NCI-H1048 (cell line): ENCODE measurements at regions not wholly inside any gene's neighbourhood (a gene's known extent, or its start where the extent isn't known, plus 50 kb on each side); places are given as distances from the start of the nearest gene placed in this dataset.
"Not testable (repeated sequence)": the region's sequence is repeated elsewhere in the genome, so short reads cannot be mapped to it uniquely, and the experiment has no call there.

ENCODE experiments used
- DNase-seq: peaks from one replicate; lab custom pipeline; 2025; lab: John Stamatoyannopoulos, UW

DNA sequence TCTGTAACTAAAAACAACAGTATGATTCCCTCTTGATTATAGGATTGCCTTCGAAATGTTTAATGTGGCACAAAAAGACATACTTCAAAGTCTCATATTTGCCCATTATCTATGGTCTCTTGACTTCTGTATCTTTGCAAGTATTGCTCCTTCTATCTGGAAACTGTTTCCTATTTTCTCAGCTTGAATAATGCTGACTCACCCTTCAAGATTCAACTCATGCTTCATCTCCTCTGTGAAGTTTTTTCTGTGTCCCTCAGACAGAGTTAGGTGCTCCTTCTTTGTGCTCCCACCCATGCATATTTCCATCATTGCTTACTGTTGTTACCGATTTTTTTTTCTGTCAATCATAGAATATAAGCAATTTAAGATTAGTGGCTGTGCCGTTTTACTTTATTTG lies 192.8 kb upstream of the ROBO1 start:
- DNase-seq: no peak

DNA sequence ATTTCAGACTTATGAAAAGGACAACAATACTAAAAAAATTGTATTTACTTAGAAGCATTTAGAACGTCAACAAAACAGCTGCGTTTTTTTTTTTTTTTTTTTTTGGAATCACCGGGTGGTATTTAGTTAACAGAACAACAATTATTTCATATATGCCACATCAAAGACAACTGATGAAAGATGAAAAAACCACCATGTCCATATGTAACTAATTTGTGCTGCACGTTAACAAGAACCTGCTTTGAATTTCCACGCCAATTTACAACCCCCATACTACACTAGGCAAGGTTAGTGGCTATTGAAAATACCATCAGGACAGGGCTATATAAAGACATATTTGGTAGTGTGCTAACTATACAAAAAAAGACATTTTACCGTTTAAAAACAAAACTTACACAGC lies 189.3 kb upstream of the ROBO1 start:
- no peak for DNase-seq

DNA sequence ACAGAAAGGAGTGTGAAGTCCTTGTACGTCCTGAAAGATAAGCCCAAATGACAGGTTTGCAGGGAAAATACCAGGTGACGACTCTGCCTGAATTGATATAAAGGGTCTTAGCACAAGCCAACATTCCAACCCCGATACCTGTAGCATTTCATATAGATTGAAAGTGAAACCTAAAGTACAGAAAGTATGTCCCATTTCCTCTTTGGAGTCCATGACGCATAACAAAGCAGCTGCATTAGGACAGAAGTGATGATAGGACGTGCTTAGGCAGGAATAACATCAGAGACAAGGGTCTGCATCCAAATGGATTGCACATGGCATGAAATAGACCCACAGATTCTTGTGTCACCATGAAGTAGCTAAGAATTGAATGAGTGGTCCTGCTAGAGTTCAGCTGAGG lies 187.0 kb upstream of the ROBO1 start:
- DNase-seq: no peak

DNA sequence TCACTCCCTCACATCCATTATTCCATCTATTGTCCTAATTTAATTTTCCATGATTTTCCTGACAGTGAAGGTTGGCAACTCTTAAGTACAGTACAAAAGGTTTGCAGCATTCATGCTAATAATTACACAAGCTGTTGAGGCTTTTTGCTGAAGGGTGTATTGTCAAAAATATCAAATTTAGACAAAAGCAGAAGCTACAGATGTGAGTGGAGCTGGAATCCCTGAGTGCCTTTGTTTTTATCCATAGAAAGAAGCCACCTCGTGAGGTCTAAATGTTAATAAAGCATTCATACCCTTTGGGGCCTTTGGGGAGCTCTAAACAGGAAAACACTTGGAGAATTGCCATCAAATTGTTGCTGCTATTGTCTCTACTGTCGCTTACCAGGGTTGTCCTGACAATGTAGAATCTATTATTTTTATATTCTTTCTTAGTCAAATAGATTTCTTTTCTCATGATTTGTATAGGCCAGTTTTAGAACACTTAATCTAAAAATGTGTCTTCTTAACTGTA lies 185.8 kb upstream of the ROBO1 start:
- no peak for DNase-seq

DNA sequence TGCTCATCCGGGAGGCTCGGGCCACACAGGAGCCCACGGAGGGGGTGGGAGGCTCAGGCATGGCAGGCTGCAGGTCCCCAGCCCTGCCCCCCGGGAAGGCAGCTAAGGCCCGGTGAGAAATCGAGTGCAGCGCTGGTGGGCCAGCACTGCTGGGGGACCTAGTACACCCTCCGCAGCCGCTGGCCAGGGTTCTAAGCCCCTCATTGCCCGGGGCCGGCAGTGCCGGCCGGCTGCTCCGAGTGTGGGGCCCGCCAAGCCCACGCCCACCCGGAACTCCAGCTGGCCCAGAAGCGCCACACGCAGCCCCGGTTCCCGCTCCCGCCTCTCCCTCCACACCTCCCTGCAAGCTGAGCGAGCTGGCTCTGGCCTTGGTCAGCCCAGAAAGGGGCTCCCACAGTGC lies 183.6 kb upstream of the ROBO1 start:
- DNase-seq: not testable (repeated sequence)

DNA sequence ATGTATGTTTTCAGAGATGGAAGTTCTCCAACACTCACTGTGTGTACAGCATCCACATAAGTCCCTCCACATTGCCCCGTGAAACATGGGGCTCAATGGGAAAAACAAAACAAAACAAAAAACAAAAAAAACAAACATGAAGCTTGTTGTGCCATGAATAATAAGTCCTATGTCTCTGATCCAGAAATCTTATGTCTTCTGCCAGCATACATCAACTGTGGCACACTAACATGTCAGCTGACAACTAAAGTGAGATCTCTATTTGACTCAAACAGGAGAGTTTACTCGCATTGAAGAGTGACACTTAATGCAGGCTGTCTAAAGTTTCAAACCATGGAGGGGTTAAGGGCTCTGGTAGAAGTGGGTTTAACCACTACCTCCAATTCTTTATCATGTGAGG lies 180.2 kb upstream of the ROBO1 start:
- no peak for DNase-seq

DNA sequence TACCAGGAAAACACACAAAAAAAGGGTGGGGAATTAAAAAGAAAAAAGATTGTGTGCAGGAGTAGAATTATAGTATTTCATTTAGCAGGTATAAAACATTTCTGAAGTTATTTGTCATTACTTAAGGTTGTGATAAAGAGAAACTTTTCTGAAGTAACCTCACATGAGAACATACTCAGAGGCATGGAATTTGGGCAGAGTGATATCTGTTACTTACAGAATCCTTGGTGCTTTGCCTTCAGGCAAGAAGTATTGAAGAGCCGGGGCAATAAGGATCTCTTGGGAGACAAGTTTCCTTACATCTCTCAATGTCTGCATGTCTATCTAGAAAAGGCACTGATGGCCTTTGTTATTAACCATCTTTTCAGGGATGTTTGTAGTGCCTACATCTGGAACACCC lies 179.7 kb upstream of the ROBO1 start:
- DNase-seq: no peak

DNA sequence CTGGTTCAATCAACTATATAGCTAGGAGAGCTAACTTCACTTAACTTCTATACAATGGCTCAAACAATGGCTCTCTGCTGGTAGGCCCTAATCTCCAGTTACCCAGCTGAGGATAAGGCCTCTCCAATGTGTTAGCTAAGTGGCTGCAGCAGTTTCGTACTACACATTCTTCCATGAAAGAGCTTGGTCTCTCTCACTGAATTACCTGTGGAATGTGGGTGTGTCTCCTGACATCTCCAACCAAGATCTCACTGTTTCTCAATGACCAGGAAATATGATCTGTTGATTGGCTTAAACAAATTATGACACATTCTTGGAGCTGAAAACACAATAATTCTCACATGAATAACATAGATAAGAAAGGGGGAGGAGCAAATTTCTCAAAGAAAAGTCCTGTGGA lies 169.8 kb upstream of the ROBO1 start:
- DNase-seq: no peak

DNA sequence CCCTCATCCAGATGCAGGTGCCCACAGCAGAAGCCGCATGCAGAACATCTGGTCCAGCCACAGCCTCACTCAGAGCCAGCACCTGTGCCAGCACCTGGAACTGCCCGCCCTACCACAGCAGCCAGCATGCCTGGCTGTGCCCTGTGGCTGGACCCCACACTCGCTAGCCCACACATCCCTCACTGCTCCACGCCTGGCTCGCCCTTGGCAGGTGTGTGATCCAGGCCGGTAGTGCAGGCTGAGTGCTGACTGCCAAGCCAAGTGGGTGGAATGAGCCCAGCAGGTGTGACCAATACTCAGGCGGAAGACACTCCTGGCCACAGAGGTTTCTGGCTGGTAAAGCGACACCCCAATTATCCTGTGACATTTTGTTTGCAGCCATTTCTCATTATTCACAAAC lies 162.4 kb upstream of the ROBO1 start:
- DNase-seq: no peak

DNA sequence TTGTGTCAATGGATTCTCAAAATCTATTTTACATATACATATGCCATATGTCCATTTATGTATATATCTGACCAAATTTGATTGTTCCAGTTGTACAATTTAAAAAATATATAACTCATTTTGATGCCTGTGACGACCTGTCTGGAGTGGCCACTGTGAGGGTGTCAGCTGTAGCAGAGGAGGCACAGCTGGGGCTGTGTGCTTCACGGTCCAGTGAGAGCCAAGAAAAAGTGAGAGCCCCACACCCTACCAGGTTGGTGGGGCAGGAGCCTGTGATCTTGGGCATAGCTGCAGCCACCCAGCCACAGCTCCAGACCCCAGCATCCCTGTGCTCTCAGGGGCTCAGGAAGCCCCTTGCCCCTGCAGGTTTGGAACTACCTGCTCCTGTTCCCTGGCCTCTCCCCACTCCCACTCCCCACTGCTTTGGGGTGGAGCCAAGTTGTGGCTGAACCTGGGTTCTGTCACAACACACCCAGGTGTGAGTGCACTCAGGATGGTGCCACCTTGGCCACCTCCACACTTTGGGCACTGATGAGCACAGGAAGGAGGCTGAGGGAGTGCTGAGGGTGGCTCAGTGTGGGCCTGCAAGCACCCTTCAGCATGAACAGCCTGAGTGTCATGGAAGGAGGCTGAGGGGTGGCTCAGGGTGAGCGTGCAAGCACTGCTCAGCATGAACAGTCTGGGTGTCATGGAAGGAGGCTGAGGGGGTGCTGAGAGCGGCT lies 161.1 kb upstream of the ROBO1 start:
- no peak for DNase-seq

DNA sequence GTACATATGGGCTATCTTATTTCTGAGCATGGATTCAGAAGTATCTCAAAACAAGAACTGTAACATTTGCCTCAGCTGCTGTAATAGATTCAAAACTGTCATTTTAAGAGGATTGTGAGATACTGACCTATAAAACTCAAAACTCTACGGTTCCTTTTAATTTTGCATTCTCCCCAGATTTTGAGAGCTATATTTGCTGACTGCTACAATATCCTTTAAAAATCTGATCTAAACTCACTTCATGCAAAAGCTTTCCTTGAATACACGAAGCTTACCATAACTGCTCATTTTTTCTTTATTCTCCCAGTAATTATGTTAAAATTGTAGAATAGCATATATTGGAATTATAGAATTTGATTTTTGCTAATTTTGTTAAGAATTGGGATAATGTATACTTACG lies 158.7 kb upstream of the ROBO1 start:
- no peak for DNase-seq

DNA sequence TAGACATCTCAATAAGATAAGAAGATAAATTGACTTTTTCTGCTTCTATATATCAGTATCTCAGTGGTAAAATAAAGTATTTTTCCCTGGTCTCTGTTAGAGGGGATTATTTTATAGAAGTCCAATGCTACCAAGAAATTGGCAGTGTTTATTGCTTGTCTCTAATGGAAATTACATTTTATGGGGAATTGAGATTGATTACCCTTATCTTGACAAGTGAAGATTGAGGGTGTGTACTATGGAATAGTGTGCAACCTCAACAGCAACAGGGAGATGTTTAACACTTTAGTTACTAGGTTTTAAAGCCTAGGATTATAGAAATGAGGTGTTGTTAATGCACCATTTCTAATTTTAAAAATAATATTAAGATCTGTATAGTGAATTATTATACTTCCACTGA lies 154.8 kb upstream of the ROBO1 start:
- DNase-seq: no peak

DNA sequence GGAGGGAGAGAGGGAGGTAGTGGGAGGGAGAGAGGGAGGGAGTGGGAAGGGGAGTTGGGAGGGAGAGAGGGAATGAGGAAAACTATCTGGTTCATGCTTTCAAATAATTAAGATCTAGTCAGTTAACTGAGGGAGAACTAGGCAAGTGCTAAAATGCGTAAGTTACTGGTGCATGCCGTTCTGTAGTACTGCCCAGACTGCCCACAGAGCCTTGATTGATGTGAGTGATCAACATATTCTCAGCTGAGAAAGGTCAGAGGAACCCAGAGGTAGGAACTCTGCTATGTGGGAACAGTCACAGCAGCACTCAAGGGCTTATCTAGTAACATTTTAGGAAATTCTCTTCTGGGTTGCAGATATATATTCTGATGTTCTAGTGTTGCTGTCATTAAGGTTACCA lies 149.8 kb upstream of the ROBO1 start:
- DNase-seq: no peak

DNA sequence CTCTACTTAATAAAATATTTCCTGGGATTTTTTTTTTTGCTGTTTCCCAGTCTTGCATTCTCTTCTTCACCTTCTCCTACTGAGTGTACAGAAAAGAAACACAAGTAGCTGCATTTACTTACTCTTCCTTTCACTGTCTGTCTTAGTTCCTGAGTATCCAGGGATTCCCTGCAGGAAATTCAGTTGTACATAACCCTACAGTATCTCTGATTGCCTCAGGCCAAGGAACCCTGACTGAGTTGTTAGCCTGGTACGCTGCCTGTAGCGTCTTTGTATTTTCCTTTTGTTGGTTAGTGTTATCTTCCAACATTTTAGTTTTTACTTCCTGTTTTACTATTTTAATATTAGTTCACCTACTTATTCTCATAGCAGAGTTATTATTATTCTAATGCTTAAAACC lies 142.5 kb upstream of the ROBO1 start:
- no peak for DNase-seq

DNA sequence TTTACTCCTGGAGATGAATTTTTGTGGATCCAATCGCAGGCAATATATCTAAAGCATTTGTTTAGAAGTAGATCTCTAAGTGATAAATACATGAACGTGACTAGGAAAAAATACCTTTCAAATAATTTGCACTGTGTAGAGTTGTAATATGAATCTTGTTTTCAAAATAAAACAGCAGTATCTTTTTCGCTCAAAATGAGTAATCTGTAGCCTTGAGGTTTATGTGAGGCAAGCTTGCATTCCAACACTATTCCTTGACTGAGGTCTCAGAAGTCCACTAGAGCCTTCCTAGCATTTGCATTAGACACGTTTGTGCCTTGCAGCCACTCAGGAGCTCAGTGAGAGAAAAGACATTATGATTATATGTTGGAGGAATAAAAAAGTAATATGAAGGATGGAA lies 138.3 kb upstream of the ROBO1 start:
- no peak for DNase-seq

DNA sequence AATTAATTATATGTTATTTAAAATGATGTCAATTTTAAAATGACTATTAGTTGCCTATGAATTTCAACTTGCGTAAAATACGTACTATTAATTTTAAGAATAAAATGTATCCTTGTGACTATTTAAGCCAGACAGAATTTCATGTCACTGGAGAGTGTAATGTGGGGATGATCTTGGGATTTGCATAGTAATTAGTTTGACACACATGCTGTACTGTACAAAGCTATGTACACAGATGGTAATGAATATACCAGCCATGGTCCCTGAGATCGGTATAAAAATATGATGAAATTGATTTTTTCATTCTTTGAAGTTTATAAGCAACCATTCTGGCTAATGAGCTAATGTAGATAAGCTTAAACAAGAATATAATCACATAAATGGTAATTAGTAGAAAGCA lies 134.4 kb upstream of the ROBO1 start:
- DNase-seq: no peak

DNA sequence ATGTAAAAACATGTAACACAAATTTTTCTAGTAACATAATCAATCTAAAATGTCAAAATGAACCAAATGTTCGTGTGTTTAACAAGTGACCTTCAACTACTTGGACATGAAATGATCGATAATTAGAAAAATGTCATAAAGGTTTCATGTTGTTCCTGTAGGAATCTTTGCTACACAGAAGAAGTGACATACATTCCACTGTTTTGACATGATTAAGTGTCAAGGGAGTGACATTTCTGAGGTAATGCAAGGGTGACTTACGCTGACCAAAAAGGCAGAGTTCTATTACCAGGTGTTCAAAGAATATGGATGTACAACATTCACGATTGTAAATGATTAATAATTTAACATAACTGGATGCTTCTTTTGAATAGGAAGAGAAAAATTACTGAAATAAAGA lies 131.1 kb upstream of the ROBO1 start:
- DNase-seq: no peak

DNA sequence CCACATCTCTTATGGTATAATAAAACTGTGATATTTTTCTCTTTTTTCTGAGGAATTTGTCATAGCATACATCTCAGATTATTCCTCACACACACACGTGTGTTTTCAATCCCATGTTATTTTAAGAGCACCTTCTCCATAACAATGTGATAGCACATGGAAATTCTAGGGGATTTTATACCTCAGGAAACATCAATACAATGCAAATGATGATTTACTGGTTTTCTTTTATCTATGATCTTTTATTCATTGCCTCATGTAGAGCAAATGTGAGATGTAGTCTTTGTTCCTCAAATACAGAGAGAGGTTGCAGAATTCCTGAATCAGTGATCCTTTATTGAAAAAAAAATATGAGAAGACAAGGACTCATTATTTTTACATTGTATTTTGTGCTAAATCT lies 128.3 kb upstream of the ROBO1 start:
- DNase-seq: no peak

DNA sequence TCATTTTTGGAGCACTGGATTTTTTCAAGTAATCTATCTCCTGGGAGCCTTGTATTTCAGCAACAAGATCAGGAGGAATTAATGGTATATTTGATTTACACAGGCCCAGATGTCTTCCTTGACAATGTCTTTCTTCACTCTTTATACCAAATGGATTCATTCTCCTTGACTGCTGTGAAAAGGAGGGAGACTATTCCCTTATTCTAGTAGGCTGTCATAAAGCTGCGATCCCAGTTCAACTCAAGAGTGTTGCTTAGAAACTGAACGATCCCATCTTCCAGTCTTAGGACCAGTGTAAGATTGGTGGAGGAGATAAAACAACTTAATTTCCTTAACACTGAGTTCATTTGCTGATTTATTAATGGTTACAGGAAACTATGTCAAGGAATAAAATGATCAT lies 119.4 kb upstream of the ROBO1 start:
- no peak for DNase-seq

DNA sequence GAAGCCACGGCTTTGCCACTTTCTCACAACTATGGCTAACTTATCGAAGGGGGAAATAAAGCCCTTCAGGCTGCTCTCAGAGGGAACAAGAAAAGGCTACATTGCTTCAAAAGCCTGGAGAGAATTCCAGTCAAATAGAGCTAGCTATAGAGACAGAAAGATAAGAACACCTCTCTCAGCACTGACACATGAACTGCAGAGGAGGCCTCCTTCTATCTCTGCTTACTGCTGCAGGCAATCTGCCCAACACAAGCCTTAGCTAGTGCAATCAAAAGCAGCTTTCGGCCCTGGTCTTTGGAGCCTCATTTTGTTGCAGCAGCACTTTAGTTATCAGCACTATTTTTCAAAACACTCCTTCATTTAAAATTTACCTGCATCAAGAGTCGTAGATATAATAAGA lies 118.4 kb upstream of the ROBO1 start:
- no peak for DNase-seq

DNA sequence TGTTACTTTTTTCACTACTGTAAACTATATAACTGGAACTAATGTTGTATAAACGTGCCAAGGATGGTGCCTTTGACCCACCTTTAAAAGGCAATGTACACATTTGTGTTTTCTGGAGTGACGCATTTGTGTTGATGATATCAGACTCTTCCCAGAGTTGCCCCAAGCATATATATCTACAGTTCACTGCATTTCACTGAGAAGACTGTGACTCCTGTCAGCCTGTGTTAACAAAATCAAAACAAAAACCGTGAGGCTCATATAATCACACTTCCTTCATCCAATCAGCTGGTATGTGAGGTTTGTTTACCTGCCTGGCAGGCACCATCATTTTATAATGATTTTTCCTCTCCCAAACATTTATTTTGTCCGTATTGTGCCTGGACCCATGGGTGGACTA lies 117.6 kb upstream of the ROBO1 start:
- no peak for DNase-seq

DNA sequence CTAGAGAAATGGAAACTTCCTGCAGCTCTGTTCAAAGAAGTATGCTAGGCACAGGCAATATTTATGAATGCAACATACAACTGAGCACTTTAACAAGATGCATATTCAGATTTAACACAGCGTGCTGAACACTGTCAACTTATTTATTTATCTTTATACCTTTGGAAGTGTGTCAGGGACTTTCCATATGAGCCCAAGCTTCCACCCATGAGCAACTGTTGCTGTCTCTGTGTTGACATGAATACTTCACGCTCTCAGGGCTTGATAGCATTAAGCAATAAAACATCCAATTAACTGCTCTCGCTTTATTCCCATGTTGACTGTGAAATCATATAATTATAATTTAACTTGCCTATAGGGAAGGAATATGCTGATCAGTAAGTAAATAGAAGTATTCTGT lies 116.6 kb upstream of the ROBO1 start:
- no peak for DNase-seq

DNA sequence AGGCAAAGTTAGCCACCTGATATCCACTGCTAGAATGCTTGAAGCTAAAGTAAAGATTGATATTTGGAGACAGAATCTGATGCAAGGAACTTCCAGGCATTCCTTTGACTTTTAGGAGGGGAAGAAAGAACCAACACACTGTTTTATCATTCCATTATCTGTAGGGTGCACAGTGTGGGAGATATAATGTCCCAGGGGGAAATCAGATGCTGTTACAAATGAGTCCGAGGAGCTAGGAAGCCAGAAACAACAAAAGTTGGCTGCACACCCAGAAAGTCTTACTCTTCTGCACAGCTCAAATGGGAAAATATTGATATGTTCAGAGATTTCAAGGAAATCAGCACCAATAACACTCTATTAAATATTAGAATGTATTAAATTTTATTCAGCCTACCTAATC lies 113.6 kb upstream of the ROBO1 start:
- DNase-seq: no peak

DNA sequence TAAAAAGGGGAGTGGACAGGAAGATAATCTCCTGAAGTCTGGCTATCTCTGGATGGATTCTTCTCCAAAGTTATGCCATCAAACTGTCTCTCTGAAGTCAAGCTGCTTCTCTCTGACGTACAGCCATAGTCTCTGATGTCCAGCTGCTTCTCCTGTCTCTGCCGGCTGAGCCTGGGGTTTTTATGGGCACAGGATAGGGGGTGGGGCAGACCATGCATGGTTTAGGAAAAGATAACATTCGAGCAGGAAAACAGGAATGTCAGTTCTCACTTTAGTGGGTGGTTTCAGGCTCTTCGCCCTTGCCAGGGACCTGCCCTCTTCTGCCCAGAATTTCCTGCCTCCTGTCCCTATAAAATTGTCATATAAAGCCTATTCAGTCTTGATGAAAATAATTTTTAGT lies 110.9 kb upstream of the ROBO1 start:
- DNase-seq: no peak

DNA sequence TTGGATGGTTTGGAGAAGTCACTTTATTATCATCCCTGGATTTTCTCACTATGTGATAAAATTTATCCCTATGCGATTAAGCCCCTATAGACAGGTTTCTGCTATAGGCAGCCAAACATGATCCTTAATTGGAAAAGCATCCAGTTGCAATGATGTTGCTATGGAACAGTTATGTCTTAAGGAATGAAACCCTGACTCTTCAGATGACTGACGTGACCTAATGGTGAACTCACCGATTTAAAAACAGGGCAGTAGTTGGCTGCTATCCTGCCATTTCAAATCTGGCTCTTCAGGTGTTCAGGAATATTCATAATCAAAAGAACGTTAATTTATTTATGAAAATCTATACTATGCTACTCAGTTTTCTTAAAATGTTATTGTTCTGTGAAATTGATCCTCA lies 106.8 kb upstream of the ROBO1 start:
- no peak for DNase-seq
